GM21723 (cell line): ENCODE measurements at regions not wholly inside any gene's neighbourhood (a gene's known extent, or its start where the extent isn't known, plus 50 kb on each side); places are given as distances from the start of the nearest gene placed in this dataset.
"Not testable (repeated sequence)": the region's sequence is repeated elsewhere in the genome, so short reads cannot be mapped to it uniquely, and the experiment has no call there.

Experiments used
- ATAC-seq: cut with Tn5 transposase; IDR thresholded peaks from one replicate; pipeline ENCODE4 v1.9.1; 2021; ENCODE audit warnings: mild to moderate bottlenecking, moderate library complexity; ENCODE audit not compliant: unreplicated experiment

- ATAC-seq = no peak
Observed at GRCh38 chr2:138066139-138066806, 102.0 kb downstream of the HNMT start.

- no peak for ATAC-seq
Observed at GRCh38 chr2:138066841-138067240, 102.6 kb downstream of the HNMT start.

GRCh38 chr2:138068669-138069068 is 104.4 kb downstream of the HNMT start:
- ATAC-seq = not testable (repeated sequence)

- not testable (repeated sequence) for ATAC-seq
Observed at GRCh38 chr2:138071042-138071719, 106.9 kb downstream of the HNMT start.

GRCh38 chr2:138071720-138072719 is 107.7 kb downstream of the HNMT start:
- no peak for ATAC-seq

GRCh38 chr2:138078153-138078552 is 113.9 kb downstream of the HNMT start:
- no peak for ATAC-seq

GRCh38 chr2:138079976-138080375 is 115.7 kb downstream of the HNMT start:
- no peak for ATAC-seq

GRCh38 chr2:138081225-138082073 is 117.2 kb downstream of the HNMT start:
- no peak for ATAC-seq

- ATAC-seq = no peak
Observed at GRCh38 chr2:138084206-138084605, 119.9 kb downstream of the HNMT start.

GRCh38 chr2:138085441-138085840 is 121.2 kb downstream of the HNMT start:
- not testable (repeated sequence) for ATAC-seq

GRCh38 chr2:138086576-138086975 is 122.3 kb downstream of the HNMT start:
- no peak for ATAC-seq

- ATAC-seq = no peak
Observed at GRCh38 chr2:138087751-138088593, 123.7 kb downstream of the HNMT start.

- ATAC-seq = peak; percentile 91
Observed at GRCh38 chr2:138090330-138090729, 126.1 kb downstream of the HNMT start.

- ATAC-seq = no peak
Observed at GRCh38 chr2:138093455-138093854, 129.2 kb downstream of the HNMT start.

GRCh38 chr2:138094031-138094430 is 129.8 kb downstream of the HNMT start:
- ATAC-seq = no peak

- ATAC-seq = no peak
Observed at GRCh38 chr2:138095336-138095735, 131.1 kb downstream of the HNMT start.

- ATAC-seq = not testable (repeated sequence)
Observed at GRCh38 chr2:138099288-138099687, 135.0 kb downstream of the HNMT start.

GRCh38 chr2:138101718-138102117 is 137.4 kb downstream of the HNMT start:
- no peak for ATAC-seq

- no peak for ATAC-seq
Observed at GRCh38 chr2:138102664-138103063, 138.4 kb downstream of the HNMT start.

GRCh38 chr2:138103156-138103555 is 138.9 kb downstream of the HNMT start:
- no peak for ATAC-seq
